HCT116 (cell line): ENCODE measurements at regions not wholly inside any gene's neighbourhood (a gene's known extent, or its start where the extent isn't known, plus 50 kb on each side); places are given as distances from the start of the nearest gene placed in this dataset.

Source experiments
- ATAC-seq: fragments of 200-7000 bp; cut with Tn5 transposase; 2 replicates; pipeline ENCODE4 v1.9.1; 2020; ENCODE audit warnings: mild to moderate bottlenecking, moderate library complexity
- BruUV-seq: library from RNA; stranded (reverse); fragments of 400-500 nt; replicated peaks from 2 replicates; lab custom pipeline; 2021; lab: Mats Ljungman, UMichigan
- CTCF ChIA-PET: fragments of 300-600 bp; sonication (Branson Sonifier 250); formaldehyde crosslinking; loops from one replicate; lab custom pipeline; 2021; ENCODE audit warnings: antibody characterized with exemption; lab: Charles Lee
- POLR2A ChIA-PET: fragments of 300-600, 350-600 bp; sonication (Branson Sonifier 250); formaldehyde crosslinking; loops from one replicate; lab custom pipeline; 2021; ENCODE audit warnings: antibody characterized with exemption; lab: Charles Lee
- RAD21 ChIA-PET, 2 experiments: fragments of 300-600 bp; sonication (Branson Sonifier 250); formaldehyde crosslinking; loops; one replicate each; lab custom pipeline; 2023; ENCODE audit warnings: low total read pairs in 2 of 2; ENCODE audit not compliant: uncharacterized antibody in 2 of 2, unreplicated experiment in 2 of 2, low non-redundant PET in 1 of 2; lab: Charles Lee
- DNase-seq: peaks from one replicate; pipeline ENCODE4 v3.0.0-alpha.2; 2010; ENCODE audit warnings: low read depth, low spot score
- H2AFZ ChIP-seq: fragments of 200-600 bp; shearing (Covaris generic), sonication (generic); 2 replicates; pipeline ENCODE4 v1.6.1; 2017; ENCODE audit warnings: low read depth, mixed run types, mixed read lengths, antibody characterized with exemption, low read length; ENCODE audit not compliant: poor library complexity, severe bottlenecking
- H3K27ac ChIP-seq: 2 replicates; pipeline ENCODE4 v1.5.1; 2012; ENCODE audit warnings: low read depth, low read length
- H3K27me3 ChIP-seq: fragments of 200-600 bp; sonication (generic); 2 replicates; pipeline ENCODE4 v1.6.1; 2016; ENCODE audit warnings: mixed run types, low read length, mixed read lengths; ENCODE audit not compliant: insufficient read depth
- H3K36me3 ChIP-seq, 2 experiments: fragments of 200-500 bp in 1 of 2; fragments of 200-600 bp in 1 of 2; sonication (Bioruptor generic) in 1 of 2; sonication (generic) in 1 of 2; 2 replicates each; pipeline versions ENCODE4 v1.5.1 to v1.6.1; 2014 to 2016; ENCODE audit warnings: low read length in 2 of 2, inconsistent platforms in 1 of 2, mixed read lengths in 1 of 2, mixed run types in 1 of 2; ENCODE audit not compliant: insufficient read depth in 2 of 2, control insufficient read depth in 1 of 2
- H3K4me1 ChIP-seq, 2 experiments: fragments of 200-600 bp in 1 of 2; sonication (generic) in 1 of 2; 2 replicates each; pipeline versions ENCODE4 v1.5.1 to v1.6.1; 2012 to 2017; ENCODE audit warnings: low read length in 2 of 2, inconsistent platforms in 1 of 2, mild to moderate bottlenecking in 1 of 2, mixed read lengths in 1 of 2, mixed run types in 1 of 2, moderate library complexity in 1 of 2; ENCODE audit not compliant: insufficient read depth in 2 of 2, control insufficient read depth in 1 of 2
- H3K4me2 ChIP-seq: fragments of 200-600 bp; sonication (generic); 2 replicates; pipeline ENCODE4 v1.6.1; 2017; ENCODE audit warnings: mixed run types, low read length, mixed read lengths
- H3K4me3 ChIP-seq, 2 experiments: fragments of 200-600 bp in 1 of 2; sonication (generic) in 1 of 2; replicated peaks in 1 of 2; 2 replicates each; pipeline ENCODE4 v1.5.1; 2011 to 2016; ENCODE audit warnings: low read length in 2 of 2, control low read depth in 1 of 2, low read depth in 1 of 2, mild to moderate bottlenecking in 1 of 2, mixed read lengths in 1 of 2, mixed run types in 1 of 2
- H3K79me2 ChIP-seq: fragments of 200-600 bp; sonication (generic); 2 replicates; pipeline ENCODE4 v1.6.1; 2017; ENCODE audit warnings: mild to moderate bottlenecking, mixed run types, low read length, moderate library complexity, mixed read lengths; ENCODE audit not compliant: insufficient read depth
- H3K9ac ChIP-seq: fragments of 200-600 bp; sonication (generic); 2 replicates; pipeline ENCODE4 v1.6.1; 2016; ENCODE audit warnings: low read length, mixed read lengths
- H3K9me2 ChIP-seq: fragments of 200-600 bp; sonication (generic), shearing (Covaris generic); 2 replicates; pipeline ENCODE4 v1.6.1; 2017; ENCODE audit warnings: mixed run types, mild to moderate bottlenecking, moderate library complexity; ENCODE audit not compliant: insufficient read depth
- H3K9me3 ChIP-seq, 2 experiments: fragments of 200-500 bp in 1 of 2; fragments of 200-600 bp in 1 of 2; sonication (Bioruptor generic) in 1 of 2; sonication (generic) in 1 of 2; 2 replicates each; pipeline ENCODE4 v1.6.1; 2014 to 2017; ENCODE audit warnings: low read length in 2 of 2, mixed read lengths in 2 of 2, inconsistent platforms in 1 of 2, low read depth in 1 of 2, mild to moderate bottlenecking in 1 of 2, mixed run types in 1 of 2, moderate library complexity in 1 of 2; ENCODE audit not compliant: control insufficient read depth in 1 of 2, insufficient read depth in 1 of 2
- H4K20me1 ChIP-seq: fragments of 200-600 bp; sonication (generic), shearing (Covaris generic); 2 replicates; pipeline ENCODE4 v1.6.1; 2017; ENCODE audit warnings: mixed run types, mild to moderate bottlenecking, moderate library complexity; ENCODE audit not compliant: insufficient read depth
- CTCF ChIP-seq, 3 experiments: fragments of 200-600 bp in 1 of 3; sonication (generic) in 1 of 3; IDR thresholded peaks in 2 of 3; conservative IDR thresholded peaks in 1 of 3; 2 replicates each; pipeline ENCODE4 v1.5.1; 2012 to 2017; ENCODE audit warnings: low read depth in 2 of 3, low read length in 2 of 3, antibody characterized with exemption in 1 of 3, borderline replicate concordance in 1 of 3, control low read depth in 1 of 3, mild to moderate bottlenecking in 1 of 3, mixed read lengths in 1 of 3, mixed run types in 1 of 3, moderate library complexity in 1 of 3; ENCODE audit not compliant: insufficient read depth in 1 of 3
- EZH2phosphoT487 ChIP-seq: fragments of 200-600 bp; IDR thresholded peaks from 2 replicates; pipeline ENCODE4 v1.6.1; 2018; ENCODE audit warnings: antibody characterized with exemption, borderline replicate concordance
- FOSL1 ChIP-seq: IDR thresholded peaks from 2 replicates; pipeline ENCODE4 v1.6.1; 2012; ENCODE audit warnings: low read depth
- JUND ChIP-seq: IDR thresholded peaks from 2 replicates; pipeline ENCODE4 v1.6.1; 2012
- MAX ChIP-seq: IDR thresholded peaks from 2 replicates; pipeline ENCODE4 v1.6.1; 2012
- POLR2A ChIP-seq: IDR thresholded peaks from 2 replicates; pipeline ENCODE4 v1.7.0; 2011; ENCODE audit warnings: borderline replicate concordance; ENCODE audit not compliant: insufficient read depth, insufficient read length; ENCODE audit errors: extremely low read depth
- RAD21 ChIP-seq: IDR thresholded peaks from 2 replicates; pipeline ENCODE4 v1.6.1; 2012; ENCODE audit warnings: low read depth, mild to moderate bottlenecking
- REST ChIP-seq: IDR thresholded peaks from 2 replicates; pipeline ENCODE4 v1.6.1; 2012; ENCODE audit warnings: low read depth
- SIN3A ChIP-seq: IDR thresholded peaks from 2 replicates; pipeline ENCODE4 v1.6.1; 2012; ENCODE audit warnings: low read depth
- TCF7L2 ChIP-seq: IDR thresholded peaks from 2 replicates; pipeline ENCODE4 v1.7.0; 2011; ENCODE audit warnings: borderline replicate concordance, inconsistent platforms; ENCODE audit not compliant: insufficient read depth, insufficient read length; ENCODE audit errors: extremely low read depth
- ZFX ChIP-seq: fragments of 450-650 bp; IDR thresholded peaks from 2 replicates; pipeline ENCODE4 v1.6.1; 2017
- ZNF274 ChIP-seq: fragments of 200-500 bp; sonication (Bioruptor generic); IDR thresholded peaks from 2 replicates; pipeline ENCODE4 v1.6.1; 2014; ENCODE audit warnings: mild to moderate bottlenecking, low read depth, low read length, inconsistent platforms
- intact Hi-C: fragments of 100-400 bp; cut with micrococcal nuclease; formaldehyde crosslinking; loops from 2 replicates; pipeline ENCODE4 v1.10.0; 2022

GRCh38 chr15:99514306-99514705, 51.5 kb upstream of the MEF2A start:
- H3K27ac ChIP-seq: no peak overlapping the region
- POLR2A ChIA-PET: no interaction called here
- H3K9me3 ChIP-seq: no peaks in the 10 kb centered on the region
- DNase-seq (no peak), ATAC-seq (no peak)
- H3K9ac ChIP-seq: no peak overlapping the region
- CTCF ChIA-PET: no interaction called here
- H2AFZ ChIP-seq: no peak overlapping the region
- RAD21 ChIA-PET: no interaction called here
- H3K79me2 ChIP-seq: no peaks in the 10 kb centered on the region
- intact Hi-C loops: no loop called here
- TF ChIP-seq FOSL1 (no peak), EZH2phosphoT487 (no peak), ZNF274 (no peak), MAX (no peak), CTCF (IDR thresholded peaks at IDR 0.05 in 2 of 3, conservative IDR thresholded peaks at IDR 0.05 in 1 of 3; ENCODE audit: borderline replicate concordance in 1 of 3, insufficient read depth in 1 of 3, low read depth in 2 of 3, low read length in 2 of 3) (no peak), SIN3A (no peak), POLR2A (no peak), REST (no peak), TCF7L2 (no peak), ZFX (no peak), RAD21 (no peak), JUND (no peak)
- TF ChIP-seq, all 23 proteins: peak for 0
- Histone ChIP-seq H3K27me3 (no peaks in the 10 kb centered on the region), H4K20me1 (no peaks in the 10 kb centered on the region), H3K4me1 (no peaks in the 10 kb centered on the region), H3K9me2 (no peaks in the 10 kb centered on the region), H3K36me3 (no peaks in the 10 kb centered on the region), H3K4me2 (no peak overlapping the region), H3K4me3 (no peak overlapping the region)
- BruUV-seq: no TSS peak
